Tongue (tissue), 1 donor: ENCODE measurements at regions not wholly inside any gene's neighbourhood (a gene's known extent, or its start where the extent isn't known, plus 50 kb on each side); places are given as distances from the start of the nearest gene placed in this dataset.
"Not testable (repeated sequence)": the region's sequence is repeated elsewhere in the genome, so short reads cannot be mapped to it uniquely, and the experiment has no call there.

Experiments used
- DNase-seq: peaks from one replicate; pipeline ENCODE4 v3.0.0-alpha.2; 2015

DNA sequence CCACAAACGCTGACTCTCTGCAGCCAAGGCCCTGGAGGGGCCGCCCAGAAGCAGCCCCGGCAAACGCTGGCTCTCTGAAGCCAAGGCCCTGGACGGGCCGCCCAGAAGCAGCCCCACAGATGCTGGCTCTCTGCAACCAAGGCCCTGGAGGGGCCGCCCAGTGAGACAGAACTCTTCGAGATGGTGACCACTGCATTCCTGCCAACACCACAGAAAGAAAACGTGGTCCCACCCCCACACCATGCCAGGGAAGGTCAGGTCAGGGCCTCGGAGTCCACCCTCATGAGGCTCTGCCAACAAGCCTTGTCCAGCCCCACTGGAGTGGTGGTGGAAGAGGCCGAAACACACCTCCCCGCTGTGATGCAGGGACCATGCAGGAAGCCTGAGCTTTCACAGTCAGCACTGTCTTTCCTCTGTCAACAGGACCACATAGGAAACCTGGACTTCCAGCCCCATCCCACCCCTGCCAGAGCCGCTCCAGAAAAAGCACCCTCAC, 97.5 kb downstream of the DLL1 start:
- no peak for DNase-seq

- no peak for DNase-seq
Measured at GRCh38 chr6:170192905-170193304, 98.0 kb downstream of the DLL1 start.

DNA sequence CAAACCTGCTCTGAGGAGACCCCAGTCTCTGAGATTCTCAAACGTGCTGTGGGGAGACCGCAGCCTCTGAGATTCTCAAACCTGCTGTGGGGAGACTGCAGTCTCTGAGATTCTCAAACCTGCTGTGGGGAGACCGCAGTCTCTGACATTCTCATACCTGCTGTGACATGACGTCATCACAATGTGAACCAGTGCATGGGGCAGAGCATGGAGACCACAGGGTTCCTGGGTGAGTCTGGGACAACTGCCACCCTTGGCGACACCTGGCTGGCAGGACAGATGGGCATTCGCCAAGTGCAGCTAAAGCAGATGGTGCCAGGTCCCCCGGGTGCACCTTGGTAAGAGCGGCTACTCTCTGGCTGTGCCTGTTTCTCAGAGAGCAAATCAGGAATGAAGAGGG, 98.8 kb downstream of the DLL1 start:
- DNase-seq, result not testable (repeated sequence)

GRCh38 chr6:170190046-170190445, 100.8 kb downstream of the DLL1 start:
- no peak for DNase-seq

DNA sequence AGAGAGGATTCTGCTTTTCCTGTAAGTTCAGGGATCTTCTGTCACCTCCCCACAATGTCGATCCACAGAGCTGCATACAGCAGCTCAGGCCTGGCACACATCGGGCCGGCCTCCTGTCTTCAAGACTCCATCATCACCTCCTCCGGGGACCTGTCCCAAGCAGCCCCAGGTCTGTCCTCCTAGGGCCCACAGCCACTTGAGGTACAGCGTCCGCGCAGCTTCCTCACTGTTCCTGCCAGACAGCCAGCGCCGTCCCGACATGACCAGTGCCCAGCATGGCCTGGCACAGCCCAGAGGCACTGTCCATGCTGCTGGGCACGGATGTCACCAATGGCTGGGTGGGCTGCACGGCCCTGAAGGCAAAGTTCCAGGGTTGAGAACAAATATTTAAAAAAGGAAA, 101.6 kb downstream of the DLL1 start:
- DNase-seq, result no peak

GRCh38 chr6:170188571-170189001, 102.3 kb downstream of the DLL1 start:
- peak; percentile 36 for DNase-seq

GRCh38 chr6:170187669-170188566, 103.0 kb downstream of the DLL1 start:
- no peak for DNase-seq

GRCh38 chr6:170186941-170187668, 103.8 kb downstream of the DLL1 start:
- DNase-seq, result no peak

DNA sequence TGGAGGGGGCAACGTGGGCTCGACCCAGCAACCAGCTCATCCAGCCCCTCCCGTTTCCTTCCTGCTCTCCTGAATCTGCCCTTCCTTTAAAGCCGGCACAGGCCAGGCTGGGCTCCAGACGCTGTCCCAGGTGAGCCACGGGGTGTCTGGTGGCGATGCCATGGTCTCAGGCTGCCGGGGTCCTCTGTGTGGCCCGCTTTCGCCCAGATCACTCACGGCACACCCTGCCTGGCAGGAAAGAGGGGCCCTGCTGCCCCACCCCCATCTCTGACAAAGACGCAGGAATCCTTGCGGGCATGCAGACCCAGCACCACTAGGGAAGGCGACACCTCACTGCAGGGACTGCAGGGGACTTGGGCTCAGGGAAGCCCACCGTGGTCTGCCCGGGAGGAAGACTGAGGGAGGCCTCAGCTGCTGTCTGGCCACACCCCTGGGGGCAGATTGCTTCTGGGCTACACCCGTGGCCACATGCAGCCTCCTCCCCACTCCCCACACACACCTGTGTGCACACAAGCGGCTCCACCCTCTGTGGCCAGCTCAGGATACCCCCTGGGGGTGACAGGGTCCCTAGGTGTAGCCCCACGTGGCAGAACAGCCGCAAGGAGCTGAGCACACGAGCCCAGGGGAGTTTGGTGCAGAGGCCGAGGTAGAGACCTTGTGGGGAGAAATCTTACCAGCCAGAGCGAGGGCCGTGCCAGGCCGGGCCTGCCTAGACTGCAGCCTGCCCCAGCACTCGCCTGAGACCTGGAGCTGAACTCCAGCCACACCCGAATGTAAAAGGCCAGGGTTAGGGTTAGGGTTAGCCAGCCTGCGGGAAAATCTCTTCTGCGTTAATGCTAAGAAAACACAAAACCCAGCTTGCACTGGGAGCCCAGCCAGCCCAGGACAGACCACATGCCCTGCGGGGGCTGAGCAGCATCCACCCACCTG, 104.6 kb downstream of the DLL1 start:
- DNase-seq, result no peak

GRCh38 chr6:170185175-170185978, 105.5 kb downstream of the DLL1 start:
- no peak for DNase-seq

- DNase-seq, result no peak
Measured at GRCh38 chr6:170184316-170184715, 106.6 kb downstream of the DLL1 start.

DNA sequence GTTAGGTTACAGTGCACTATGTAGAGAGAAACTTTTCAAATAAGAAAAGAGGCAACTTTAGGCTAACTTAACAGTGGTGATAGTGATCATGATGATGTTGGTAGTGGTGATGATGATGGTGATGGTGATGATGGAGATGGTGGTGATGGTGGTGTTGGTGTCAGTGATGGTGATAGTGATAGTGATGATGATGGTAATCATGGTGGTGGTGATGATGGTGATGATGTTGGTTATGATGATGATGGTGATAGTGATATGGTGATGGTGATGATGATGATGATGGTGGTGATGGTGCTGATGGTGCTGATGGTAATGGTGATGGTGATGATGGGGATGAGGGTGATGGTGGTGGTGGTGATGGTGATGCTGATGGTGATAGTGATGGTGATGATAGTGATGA, 107.4 kb downstream of the DLL1 start:
- no peak for DNase-seq

DNA sequence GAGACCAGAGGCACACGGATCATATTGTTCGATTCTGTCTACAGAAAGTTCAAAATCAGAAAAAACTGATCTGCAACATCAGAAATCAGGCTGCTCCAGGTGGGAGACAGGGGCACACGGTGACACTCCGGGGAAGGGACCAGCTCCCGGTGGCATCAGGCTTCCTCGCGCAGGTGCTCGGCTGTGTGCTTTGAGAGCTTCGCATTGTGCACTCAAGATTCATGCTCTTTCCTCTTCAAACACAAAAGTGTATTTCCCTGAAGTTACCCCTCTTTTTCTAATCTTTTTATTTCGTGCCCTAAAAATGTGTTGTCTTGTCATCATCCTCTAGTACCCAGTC, 108.1 kb downstream of the DLL1 start:
- DNase-seq, result no peak

DNA sequence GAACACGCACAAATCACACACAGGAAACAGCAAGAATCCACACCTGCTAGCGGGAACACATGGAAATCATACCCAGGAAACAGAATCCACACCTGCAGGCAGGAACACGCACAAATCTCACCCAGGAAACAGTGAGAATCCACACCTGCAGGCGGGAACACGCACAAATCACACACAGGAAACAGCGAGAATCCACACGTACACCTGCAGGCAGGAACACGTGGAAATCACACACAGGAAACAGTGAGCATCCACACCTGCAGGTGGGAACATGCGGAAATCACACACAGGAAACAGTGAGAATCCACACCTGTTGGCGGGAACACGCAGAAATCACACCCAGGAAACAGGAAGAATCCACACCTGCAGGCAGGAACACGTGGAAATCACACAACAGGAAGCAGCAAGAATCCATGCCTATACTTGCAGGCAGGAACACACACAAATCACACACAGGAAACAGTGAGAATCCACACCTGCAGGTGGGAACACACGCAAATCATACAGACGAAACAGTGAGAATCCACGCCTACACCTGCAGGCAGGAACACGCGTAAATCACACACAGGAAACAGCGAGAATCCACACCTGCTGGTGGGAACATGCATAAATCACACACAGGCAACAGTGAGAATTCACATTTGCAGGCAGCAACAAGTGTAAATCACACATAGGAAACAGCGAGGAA, 108.6 kb downstream of the DLL1 start:
- DNase-seq, result no peak

- DNase-seq, result no peak
Measured at GRCh38 chr6:170181338-170181690, 109.6 kb downstream of the DLL1 start.

DNA sequence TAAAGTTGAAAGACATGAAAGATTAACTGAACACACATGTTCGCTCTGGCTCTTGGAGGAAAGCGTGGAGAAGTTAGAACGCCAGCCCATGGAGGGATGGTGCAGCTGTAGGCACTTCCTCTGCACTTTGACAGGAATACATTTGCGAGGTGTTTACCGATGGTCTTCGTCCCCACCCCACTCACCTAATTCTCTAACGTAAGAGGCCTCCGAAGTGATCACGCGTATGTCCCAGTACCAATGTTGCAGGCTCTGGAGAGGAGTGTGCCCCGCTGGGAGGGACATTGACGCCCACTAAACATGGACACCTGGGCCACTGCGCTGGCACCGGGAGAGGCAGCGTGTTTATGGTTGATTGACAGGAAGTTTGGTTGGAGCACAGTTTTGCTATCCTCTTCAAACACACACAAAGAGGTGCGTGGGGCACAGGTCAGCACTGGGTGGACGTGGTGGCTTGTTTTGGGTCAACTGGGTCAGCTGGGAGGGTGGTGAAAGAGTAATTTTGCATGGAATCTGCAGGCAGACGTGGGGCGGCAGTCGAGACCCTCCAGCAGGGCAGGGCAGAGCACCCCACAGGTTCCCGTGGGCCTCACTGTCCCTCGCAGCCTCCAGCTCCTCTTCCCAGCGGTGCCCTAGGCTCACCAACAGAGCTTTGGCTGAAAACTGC, 110.1 kb downstream of the DLL1 start:
- DNase-seq, result no peak

DNA sequence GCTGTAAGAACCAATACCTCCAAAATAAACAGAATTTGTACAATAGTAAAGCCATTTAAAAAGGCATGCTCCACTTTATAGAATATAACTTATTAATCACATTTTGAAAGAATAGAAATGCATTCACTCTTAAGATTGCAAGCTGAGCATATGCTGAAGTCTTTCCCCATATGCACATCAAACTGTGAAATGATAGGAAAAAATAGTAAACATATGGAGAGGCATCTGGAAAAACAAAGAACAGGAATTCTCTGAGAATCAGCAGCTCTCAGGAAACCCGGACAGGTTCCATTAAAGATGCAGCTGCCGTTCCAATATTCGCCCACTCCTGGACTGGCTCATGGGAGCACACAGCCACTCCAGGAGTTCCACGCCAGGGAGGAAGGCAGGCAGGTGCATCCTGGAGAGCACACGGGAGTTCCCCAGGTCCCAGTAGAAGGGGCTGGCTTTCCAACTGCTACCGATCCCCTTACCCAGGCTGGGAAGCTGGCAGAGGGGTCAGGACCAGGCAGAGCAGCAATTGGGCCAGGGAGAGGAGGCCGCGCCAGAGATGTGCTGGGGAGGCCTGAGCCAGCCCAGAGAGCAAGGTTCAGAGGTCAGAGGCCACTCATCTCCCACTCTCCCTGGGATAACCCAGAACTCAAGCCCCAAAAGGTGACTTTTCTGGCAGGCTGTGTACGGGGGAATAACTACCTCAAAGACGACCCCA, 111.1 kb downstream of the DLL1 start:
- DNase-seq, result no peak

- peak; percentile 49 for DNase-seq
Measured at GRCh38 chr6:170178561-170179477, 112.1 kb downstream of the DLL1 start.
